Panc1 (cell line): ENCODE measurements at regions not wholly inside any gene's neighbourhood (a gene's known extent, or its start where the extent isn't known, plus 50 kb on each side); places are given as distances from the start of the nearest gene placed in this dataset.

Experiments
- CTCF ChIP-seq: fragments of 450-650 bp; IDR thresholded peaks from 2 replicates; pipeline ENCODE4 v1.5.1; 2017; ENCODE audit warnings: mild to moderate bottlenecking
- POLR2AphosphoS5 ChIP-seq: IDR thresholded peaks from 2 replicates; pipeline ENCODE4 v1.6.1; 2012; ENCODE audit warnings: mild to moderate bottlenecking, low read depth, low read length, moderate library complexity
- REST ChIP-seq, 2 experiments: IDR thresholded peaks; 2 replicates each; pipeline ENCODE4 v1.6.1; 2011 to 2012; ENCODE audit warnings: low read depth in 2 of 2, control low read depth in 1 of 2, low read length in 1 of 2, mild to moderate bottlenecking in 1 of 2, moderate library complexity in 1 of 2; ENCODE audit not compliant: insufficient read depth in 1 of 2

GRCh38 chr6:150745896-150746295 is 119.6 kb upstream of the MTHFD1L start:
- TF ChIP-seq CTCF (no peak), POLR2AphosphoS5 (no peak), REST (IDR thresholded peaks at IDR 0.05; ENCODE audit: insufficient read depth in 1 of 2, low read depth in 2 of 2, low read length in 1 of 2) (no peak)
